Neural cell (in vitro differentiated cells): ENCODE measurements at regions not wholly inside any gene's neighbourhood (a gene's known extent, or its start where the extent isn't known, plus 50 kb on each side); places are given as distances from the start of the nearest gene placed in this dataset.

Experiments used
- H2AFZ ChIP-seq: fragments of 200-600, 300-800 bp; sonication (generic), shearing (Covaris generic); 2 replicates; pipeline ENCODE4 v1.6.0; 2014; ENCODE audit warnings: low read depth, mild to moderate bottlenecking, antibody characterized with exemption, low read length, moderate library complexity
- H3F3A ChIP-seq: fragments of 200-600 bp; shearing (Covaris generic); 2 replicates; pipeline ENCODE4 v1.6.1; 2016; ENCODE audit warnings: mild to moderate bottlenecking, moderate library complexity, mixed read lengths, antibody characterized with exemption, low read length; ENCODE audit not compliant: insufficient read depth, poor library complexity, severe bottlenecking
- H3K27ac ChIP-seq: fragments of 200-600, 300-800 bp; sonication (generic), shearing (Covaris generic); 2 replicates; pipeline ENCODE4 v1.5.1; 2014; ENCODE audit warnings: mild to moderate bottlenecking, low read length, moderate library complexity
- H3K27me3 ChIP-seq: fragments of 300-800, 200-600 bp; sonication (generic), shearing (Covaris generic); 2 replicates; pipeline ENCODE4 v1.6.0; 2014; ENCODE audit warnings: mild to moderate bottlenecking, low read depth, low read length, moderate library complexity; ENCODE audit not compliant: insufficient read depth
- H3K36me3 ChIP-seq: fragments of 300-800, 200-600 bp; sonication (generic), shearing (Covaris generic); 2 replicates; pipeline ENCODE4 v1.5.1; 2014; ENCODE audit warnings: mild to moderate bottlenecking, antibody characterized with exemption, low read length, moderate library complexity; ENCODE audit not compliant: insufficient read depth
- H3K4me2 ChIP-seq: fragments of 300-800, 200-600 bp; sonication (generic), shearing (Covaris generic); 2 replicates; pipeline ENCODE4 v1.6.0; 2014; ENCODE audit warnings: mild to moderate bottlenecking, low read length
- H3K4me3 ChIP-seq: fragments of 300-800, 200-600 bp; sonication (generic), shearing (Covaris generic); 2 replicates; pipeline ENCODE4 v1.5.1; 2014; ENCODE audit warnings: mild to moderate bottlenecking, low read length, moderate library complexity
- H3K79me2 ChIP-seq: fragments of 200-600 bp; shearing (Covaris generic); replicated peaks from 2 replicates; pipeline ENCODE4 v1.6.0; 2014; ENCODE audit warnings: mild to moderate bottlenecking, low read length, moderate library complexity; ENCODE audit not compliant: insufficient read depth
- H3K9ac ChIP-seq: fragments of 300-800, 200-600 bp; sonication (generic), shearing (Covaris generic); 2 replicates; pipeline ENCODE4 v1.6.1; 2016; ENCODE audit warnings: mild to moderate bottlenecking, low read length, mixed read lengths
- H3K9me2 ChIP-seq: fragments of 200-600 bp; shearing (Covaris generic); 2 replicates; pipeline ENCODE4 v1.6.1; 2016; ENCODE audit warnings: mild to moderate bottlenecking, low read length, mixed read lengths; ENCODE audit not compliant: insufficient read depth
- H3K9me3 ChIP-seq: fragments of 200-600, 300-800 bp; sonication (generic), shearing (Covaris generic); 2 replicates; pipeline ENCODE4 v1.6.1; 2016; ENCODE audit warnings: mild to moderate bottlenecking, mixed run types, low read length, moderate library complexity, mixed read lengths
- H4K20me1 ChIP-seq: fragments of 200-600 bp; shearing (Covaris generic); 2 replicates; pipeline ENCODE4 v1.6.1; 2016; ENCODE audit warnings: mild to moderate bottlenecking, mixed run types; ENCODE audit not compliant: insufficient read depth
- EP300 ChIP-seq: fragments of 450-650 bp; conservative IDR thresholded peaks from 2 replicates; pipeline ENCODE4 v1.6.1; 2014; ENCODE audit warnings: antibody characterized with exemption, mild to moderate bottlenecking, moderate library complexity; ENCODE audit not compliant: poor library complexity, severe bottlenecking
- EZH2 ChIP-seq: fragments of 200-600, 300-800 bp; shearing (Covaris generic), sonication (generic); IDR thresholded peaks from 2 replicates; pipeline ENCODE4 v1.6.1; 2014; ENCODE audit warnings: antibody characterized with exemption, low read length, borderline replicate concordance, mild to moderate bottlenecking; ENCODE audit not compliant: insufficient read depth, poor library complexity, severe bottlenecking
- MXI1 ChIP-seq: fragments of 450-650 bp; conservative IDR thresholded peaks from 2 replicates; pipeline ENCODE4 v1.6.1; 2014; ENCODE audit warnings: antibody characterized with exemption, mild to moderate bottlenecking; ENCODE audit not compliant: poor library complexity, severe bottlenecking
- POLR2AphosphoS5 ChIP-seq: IDR thresholded peaks from 2 replicates; pipeline ENCODE4 v1.6.1; 2012
- RAD21 ChIP-seq: fragments of 450-650 bp; conservative IDR thresholded peaks from 2 replicates; pipeline ENCODE4 v1.6.1; 2014; ENCODE audit warnings: antibody characterized with exemption, mild to moderate bottlenecking, moderate library complexity
- SMC3 ChIP-seq: fragments of 450-650 bp; conservative IDR thresholded peaks from 2 replicates; pipeline ENCODE4 v1.6.1; 2014; ENCODE audit warnings: antibody characterized with exemption, mild to moderate bottlenecking, moderate library complexity; ENCODE audit not compliant: poor library complexity
- TAF1 ChIP-seq: IDR thresholded peaks from 2 replicates; pipeline ENCODE4 v1.6.1; 2012; ENCODE audit warnings: low read depth
- TF ChIP-seq, protein P1 (sequence below): IDR thresholded peaks from 2 replicates; pipeline ENCODE4 v1.6.1; 2012; ENCODE audit warnings: borderline replicate concordance
- TF ChIP-seq, protein P2 (sequence below): fragments of 450-650 bp; IDR thresholded peaks from 2 replicates; pipeline ENCODE4 v1.5.1; 2014; ENCODE audit warnings: antibody characterized with exemption, mild to moderate bottlenecking, moderate library complexity; ENCODE audit not compliant: poor library complexity, severe bottlenecking

DNA sequence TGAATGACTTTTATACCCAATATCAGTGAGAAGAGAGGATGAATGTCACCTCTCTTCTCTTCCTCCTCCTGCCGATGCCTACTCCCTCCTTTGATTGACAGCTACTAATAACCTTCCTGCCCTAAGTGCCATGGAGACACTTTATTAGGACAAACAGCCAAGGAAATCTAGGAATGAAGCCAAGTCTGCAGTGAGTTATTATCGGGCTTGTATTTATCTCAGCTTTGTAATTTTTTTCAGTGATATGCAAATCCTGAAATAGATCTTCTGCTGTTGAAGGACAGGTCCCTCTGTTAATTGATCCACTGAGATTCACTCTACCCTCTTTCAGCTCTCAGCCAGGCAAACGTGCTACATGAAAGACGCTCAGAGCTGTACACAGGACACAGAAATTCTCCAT lies 686.7 kb downstream of the TMEM182 start:
- TF ChIP-seq TAF1 = no peak
- TF ChIP-seq EP300 = no peak
- no peak for TF ChIP-seq EZH2
- no peak overlapping the region for H3K9ac ChIP-seq
- no peaks in the 10 kb centered on the region for H3K9me2 ChIP-seq
- H3F3A ChIP-seq = no peaks in the 10 kb centered on the region
- H3K9me3 ChIP-seq = no peaks in the 10 kb centered on the region
- no peak overlapping the region for H2AFZ ChIP-seq
- no peaks in the 10 kb centered on the region for H3K79me2 ChIP-seq
- peak overlapping the region; percentile 42 for H3K4me3 ChIP-seq
- no peaks in the 10 kb centered on the region for H3K27me3 ChIP-seq
- no peak overlapping the region for H3K27ac ChIP-seq
- H3K4me2 ChIP-seq = no peak overlapping the region
- H4K20me1 ChIP-seq = no peaks in the 10 kb centered on the region
- H3K36me3 ChIP-seq = no peaks in the 10 kb centered on the region

DNA sequence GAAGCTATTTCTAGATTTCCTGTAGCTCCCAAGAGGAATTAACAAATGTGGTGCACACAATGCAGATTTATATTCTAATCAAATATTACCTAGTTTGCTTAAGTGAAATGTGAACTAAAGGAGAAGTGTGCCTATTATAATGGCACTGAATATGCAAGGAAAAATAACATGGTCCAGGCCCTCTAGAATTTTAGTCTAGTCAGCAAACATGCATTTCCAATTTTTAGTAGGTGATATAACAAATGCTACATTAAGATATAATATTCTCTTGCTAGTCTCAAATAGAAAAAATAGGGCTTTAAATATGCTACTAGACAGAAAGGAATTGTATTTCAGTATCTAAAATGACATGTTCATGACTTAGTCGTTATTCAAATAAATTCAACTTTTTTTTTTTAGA lies 689.5 kb downstream of the TMEM182 start:
- no peaks in the 10 kb centered on the region for H3K9me3 ChIP-seq
- H3K4me3 ChIP-seq = no peak overlapping the region
- no peaks in the 10 kb centered on the region for H3K36me3 ChIP-seq
- H3K9me2 ChIP-seq = no peaks in the 10 kb centered on the region
- H3K9ac ChIP-seq = no peak overlapping the region
- H4K20me1 ChIP-seq = no peaks in the 10 kb centered on the region
- H3K79me2 ChIP-seq = no peaks in the 10 kb centered on the region
- no peak overlapping the region for H3K4me2 ChIP-seq
- H3F3A ChIP-seq = no peaks in the 10 kb centered on the region
- H3K27ac ChIP-seq = no peak overlapping the region
- TF ChIP-seq EZH2 = no peak
- TF ChIP-seq MXI1 = no peak
- TF ChIP-seq, protein P1, sequence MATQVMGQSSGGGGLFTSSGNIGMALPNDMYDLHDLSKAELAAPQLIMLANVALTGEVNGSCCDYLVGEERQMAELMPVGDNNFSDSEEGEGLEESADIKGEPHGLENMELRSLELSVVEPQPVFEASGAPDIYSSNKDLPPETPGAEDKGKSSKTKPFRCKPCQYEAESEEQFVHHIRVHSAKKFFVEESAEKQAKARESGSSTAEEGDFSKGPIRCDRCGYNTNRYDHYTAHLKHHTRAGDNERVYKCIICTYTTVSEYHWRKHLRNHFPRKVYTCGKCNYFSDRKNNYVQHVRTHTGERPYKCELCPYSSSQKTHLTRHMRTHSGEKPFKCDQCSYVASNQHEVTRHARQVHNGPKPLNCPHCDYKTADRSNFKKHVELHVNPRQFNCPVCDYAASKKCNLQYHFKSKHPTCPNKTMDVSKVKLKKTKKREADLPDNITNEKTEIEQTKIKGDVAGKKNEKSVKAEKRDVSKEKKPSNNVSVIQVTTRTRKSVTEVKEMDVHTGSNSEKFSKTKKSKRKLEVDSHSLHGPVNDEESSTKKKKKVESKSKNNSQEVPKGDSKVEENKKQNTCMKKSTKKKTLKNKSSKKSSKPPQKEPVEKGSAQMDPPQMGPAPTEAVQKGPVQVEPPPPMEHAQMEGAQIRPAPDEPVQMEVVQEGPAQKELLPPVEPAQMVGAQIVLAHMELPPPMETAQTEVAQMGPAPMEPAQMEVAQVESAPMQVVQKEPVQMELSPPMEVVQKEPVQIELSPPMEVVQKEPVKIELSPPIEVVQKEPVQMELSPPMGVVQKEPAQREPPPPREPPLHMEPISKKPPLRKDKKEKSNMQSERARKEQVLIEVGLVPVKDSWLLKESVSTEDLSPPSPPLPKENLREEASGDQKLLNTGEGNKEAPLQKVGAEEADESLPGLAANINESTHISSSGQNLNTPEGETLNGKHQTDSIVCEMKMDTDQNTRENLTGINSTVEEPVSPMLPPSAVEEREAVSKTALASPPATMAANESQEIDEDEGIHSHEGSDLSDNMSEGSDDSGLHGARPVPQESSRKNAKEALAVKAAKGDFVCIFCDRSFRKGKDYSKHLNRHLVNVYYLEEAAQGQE = no peak
- TF ChIP-seq EP300 = no peak
- TF ChIP-seq, protein P2, sequence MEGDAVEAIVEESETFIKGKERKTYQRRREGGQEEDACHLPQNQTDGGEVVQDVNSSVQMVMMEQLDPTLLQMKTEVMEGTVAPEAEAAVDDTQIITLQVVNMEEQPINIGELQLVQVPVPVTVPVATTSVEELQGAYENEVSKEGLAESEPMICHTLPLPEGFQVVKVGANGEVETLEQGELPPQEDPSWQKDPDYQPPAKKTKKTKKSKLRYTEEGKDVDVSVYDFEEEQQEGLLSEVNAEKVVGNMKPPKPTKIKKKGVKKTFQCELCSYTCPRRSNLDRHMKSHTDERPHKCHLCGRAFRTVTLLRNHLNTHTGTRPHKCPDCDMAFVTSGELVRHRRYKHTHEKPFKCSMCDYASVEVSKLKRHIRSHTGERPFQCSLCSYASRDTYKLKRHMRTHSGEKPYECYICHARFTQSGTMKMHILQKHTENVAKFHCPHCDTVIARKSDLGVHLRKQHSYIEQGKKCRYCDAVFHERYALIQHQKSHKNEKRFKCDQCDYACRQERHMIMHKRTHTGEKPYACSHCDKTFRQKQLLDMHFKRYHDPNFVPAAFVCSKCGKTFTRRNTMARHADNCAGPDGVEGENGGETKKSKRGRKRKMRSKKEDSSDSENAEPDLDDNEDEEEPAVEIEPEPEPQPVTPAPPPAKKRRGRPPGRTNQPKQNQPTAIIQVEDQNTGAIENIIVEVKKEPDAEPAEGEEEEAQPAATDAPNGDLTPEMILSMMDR = no peak
- no peak for TF ChIP-seq POLR2AphosphoS5
- TF ChIP-seq SMC3 = no peak
- TF ChIP-seq RAD21 = no peak
- no peak for TF ChIP-seq TAF1
- H3K27me3 ChIP-seq = no peaks in the 10 kb centered on the region
- H2AFZ ChIP-seq = no peak overlapping the region

DNA sequence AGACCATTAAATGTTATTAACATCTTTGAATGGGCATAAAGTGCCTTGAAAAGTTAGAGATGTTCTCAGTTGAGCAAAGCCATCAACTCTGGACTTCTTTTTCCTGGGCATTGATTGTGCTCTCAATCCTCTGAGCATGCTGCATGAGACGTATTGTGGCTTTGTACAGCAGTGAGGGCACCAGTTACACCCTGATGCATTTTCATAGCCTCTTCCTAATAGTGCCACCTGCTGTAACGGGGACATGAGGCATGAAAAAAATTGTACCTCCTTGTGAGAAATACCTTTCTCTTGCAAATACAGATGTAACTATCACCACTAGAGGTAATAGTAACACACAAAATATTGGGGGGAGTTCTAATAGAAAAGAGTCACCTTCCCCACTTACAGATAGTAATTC lies 697.5 kb downstream of the TMEM182 start:
- Histone ChIP-seq H3K9me3 (no peaks in the 10 kb centered on the region), H3K9ac (no peak overlapping the region), H3K36me3 (no peaks in the 10 kb centered on the region), H3K9me2 (no peaks in the 10 kb centered on the region), H3K27ac (no peak overlapping the region), H3K4me2 (no peak overlapping the region), H2AFZ (no peak overlapping the region), H3K27me3 (no peaks in the 10 kb centered on the region), H3F3A (no peaks in the 10 kb centered on the region), H3K79me2 (no peaks in the 10 kb centered on the region), H3K4me3 (no peak overlapping the region), H4K20me1 (no peaks in the 10 kb centered on the region)
- TF ChIP-seq EZH2 (no peak), RAD21 (no peak), TAF1 (no peak), POLR2AphosphoS5 (no peak), EP300 (no peak), MXI1 (no peak), SMC3 (no peak)
- TF ChIP-seq, protein P1 = no peak
- TF ChIP-seq, protein P2 = no peak
